ENCODE measurements at regions not wholly inside any gene's neighbourhood (a gene's known extent, or its start where the extent isn't known, plus 50 kb on each side); places are given as distances from the start of the nearest gene placed in this dataset.
"Not testable (repeated sequence)": the region's sequence is repeated elsewhere in the genome, so short reads cannot be mapped to it uniquely, and the experiment has no call there.

DNA sequence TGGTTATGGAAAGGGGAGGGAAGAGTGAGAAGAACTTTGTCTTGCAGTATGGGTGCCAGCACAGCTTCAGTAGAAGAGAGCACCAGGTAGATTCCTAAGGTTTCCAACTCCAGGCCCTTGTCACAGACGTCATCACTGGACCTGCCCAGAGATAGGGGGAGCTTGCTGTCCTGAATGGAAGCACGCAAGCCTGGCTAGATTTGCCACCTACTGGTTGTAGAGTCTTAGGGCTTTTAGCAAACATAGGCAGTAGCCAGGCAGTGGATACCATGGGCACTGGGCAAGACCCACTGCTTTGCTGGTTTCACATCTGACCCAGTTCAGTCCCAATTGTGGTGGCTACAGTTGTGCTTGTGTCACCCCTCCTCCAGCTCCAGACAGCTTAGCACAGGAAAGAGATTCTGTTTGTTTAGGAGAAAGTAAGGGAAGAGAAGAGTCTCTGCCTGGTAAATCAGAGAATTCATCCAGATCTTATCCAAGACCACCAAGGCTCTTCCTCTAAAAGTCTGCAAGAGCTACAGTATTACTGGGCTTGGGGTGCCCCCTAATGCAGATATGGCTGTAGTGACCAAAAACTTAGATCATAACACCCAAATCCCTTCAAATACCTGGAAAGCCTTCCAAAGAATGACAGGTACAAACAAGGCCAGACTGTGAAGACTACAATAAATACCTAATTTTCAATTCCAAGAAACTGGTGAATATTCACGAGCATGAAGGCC lies 158.9 kb downstream of the HINT1 start:
- no peak for DNase-seq (ENCODE audit: low read depth in 2 of 2)

DNA sequence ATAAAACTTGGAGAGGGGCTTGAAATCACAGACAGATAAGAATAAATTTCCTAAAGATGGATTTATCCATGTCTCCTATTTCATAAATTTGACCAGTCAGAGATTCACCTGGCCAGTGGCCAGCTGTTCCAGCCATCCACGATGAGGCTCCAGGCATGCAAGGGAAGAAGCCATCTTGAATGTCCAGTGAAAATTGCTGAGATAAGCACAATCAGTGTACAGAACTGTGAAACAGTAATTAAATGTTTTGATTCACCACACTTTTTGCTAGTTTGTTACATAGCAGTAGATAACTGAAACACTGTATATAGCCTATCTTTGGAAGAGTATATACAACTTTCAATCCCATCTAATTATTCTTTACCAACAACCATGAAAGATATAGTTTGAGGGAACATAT lies 163.5 kb downstream of the HINT1 start:
- no peak for DNase-seq (ENCODE audit: low read depth in 2 of 2)

DNA sequence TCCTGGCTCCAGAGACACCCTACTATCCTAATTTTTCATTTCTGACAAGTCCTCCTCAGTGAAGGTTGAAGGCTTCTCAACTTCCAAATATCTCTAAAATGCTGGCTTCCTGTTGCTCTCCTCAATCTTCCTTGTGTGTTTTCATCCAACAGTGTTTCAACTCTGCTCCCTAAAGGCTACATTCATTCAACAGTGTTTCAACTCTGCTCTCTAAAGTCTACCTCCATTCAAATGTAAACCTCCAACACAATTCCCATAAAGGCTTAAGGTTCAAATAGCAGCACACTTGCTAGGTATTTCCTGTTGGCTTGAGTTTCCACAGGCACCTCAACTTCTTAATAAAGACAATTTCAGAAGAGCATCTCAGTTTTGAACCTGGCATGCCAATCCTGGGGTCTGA lies 164.8 kb downstream of the HINT1 start:
- no peak for DNase-seq (ENCODE audit: low read depth in 2 of 2)

DNA sequence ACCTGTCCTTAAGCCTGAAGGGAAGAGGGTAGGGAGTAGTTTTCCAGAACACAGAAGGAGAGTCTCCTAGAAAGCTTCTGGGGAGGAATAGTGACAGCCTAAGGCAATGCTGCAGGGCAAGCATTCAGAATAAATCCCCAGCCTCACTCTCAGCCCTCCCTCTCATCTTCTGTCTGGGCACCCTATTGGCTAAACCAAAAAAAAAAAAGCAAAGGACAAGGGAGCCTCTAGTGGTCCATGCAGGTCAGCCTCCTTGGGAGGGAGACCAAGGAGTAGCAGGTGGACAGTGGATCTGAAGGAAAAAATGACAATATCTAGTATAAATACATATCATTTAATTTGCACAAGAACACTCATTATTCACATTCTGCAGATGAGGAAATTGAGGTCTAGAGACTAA lies 168.3 kb downstream of the HINT1 start:
- DNase-seq (ENCODE audit: low read depth in 2 of 2), result not testable (repeated sequence)

DNA sequence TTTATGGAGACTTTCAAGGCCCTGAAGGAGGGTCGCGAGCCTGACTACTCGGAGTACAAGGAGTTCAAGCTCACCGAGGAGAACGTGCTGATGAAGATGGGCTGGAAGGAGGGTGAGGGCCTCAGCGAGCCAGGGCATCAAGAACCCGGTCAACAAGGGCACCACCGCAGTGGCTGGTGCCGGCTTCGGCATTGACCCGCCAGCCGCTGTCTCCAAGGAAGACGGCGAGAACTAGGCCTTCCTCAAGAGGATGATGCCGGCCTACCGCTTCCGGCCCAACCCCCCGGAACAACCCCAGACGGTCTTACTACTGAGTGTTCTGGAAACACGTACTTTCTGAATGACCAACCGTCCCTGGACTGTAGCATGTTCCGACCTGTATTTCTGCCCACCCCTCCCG lies 169.2 kb downstream of the HINT1 start:
- no peak for DNase-seq (ENCODE audit: low read depth in 2 of 2)

DNA sequence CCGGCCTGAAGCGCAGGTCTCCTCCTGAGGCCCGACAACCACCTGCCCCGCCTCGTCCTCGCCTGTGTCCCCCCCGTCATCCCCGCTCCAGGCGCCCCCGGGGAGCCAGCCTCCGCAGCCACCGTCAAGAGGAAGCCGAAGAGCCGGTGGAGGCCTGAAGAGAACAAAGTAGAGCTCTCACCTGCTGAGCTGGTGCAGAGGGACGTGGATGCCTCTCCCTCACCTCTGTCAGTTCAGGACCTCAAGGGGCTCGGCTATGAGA lies 169.9 kb downstream of the HINT1 start:
- no peak for DNase-seq (ENCODE audit: low read depth in 2 of 2)

DNA sequence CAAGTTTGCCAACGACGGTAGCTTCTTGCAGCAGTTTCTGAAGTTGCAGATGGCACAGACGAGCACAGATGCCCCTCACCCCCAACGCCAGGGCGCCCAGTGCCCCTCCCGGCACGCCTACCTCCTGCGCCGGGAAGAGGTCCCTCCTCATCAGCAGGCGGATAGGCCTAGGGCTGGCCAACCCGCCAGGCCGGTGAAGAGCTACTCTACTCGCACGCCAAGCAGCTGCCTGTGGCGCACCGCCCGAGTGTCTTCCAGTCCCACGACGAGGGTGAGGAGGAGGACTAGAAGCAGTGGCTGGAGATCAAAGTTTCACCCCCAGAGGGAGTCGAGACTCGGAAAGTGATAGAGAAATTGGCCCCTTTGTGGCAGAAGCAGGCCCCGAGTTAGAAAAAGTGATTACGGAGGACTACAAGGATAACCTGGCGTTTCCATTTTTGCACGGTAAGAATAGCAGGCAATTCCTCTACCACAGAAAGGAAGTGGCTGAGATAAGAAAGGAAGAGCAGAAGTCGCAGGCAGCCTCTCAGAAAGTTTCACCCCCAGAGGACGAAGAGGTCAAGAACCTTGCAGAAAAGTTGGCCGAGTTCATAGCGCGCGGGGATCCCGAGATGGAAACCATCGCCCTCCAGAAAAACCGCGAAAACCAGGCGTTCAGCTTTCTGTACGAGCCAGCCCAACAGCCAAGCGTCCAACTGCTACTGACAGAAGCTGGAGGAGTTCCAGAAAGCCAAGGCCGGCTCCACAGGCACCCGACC lies 170.4 kb downstream of the HINT1 start:
- no peak for DNase-seq (ENCODE audit: low read depth in 2 of 2)

DNA sequence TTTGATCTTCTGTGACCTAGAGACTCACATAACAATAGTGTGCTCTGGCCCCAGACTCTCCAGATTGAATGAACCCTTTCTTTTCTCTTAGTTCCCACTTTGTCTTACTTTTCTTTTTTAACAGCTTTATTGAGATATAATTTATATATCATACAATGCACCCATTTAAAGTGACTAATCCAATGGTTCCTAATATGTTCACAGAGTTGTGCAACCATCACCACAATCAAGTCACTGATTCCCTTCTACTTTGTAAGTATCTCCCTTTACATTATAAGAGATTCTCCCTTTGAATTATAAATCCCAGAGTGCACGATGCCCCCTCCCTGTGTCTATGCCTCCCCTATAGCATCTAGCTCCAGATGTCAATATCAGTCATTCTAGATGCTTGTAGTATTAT lies 172.4 kb downstream of the HINT1 start:
- no peak for DNase-seq (ENCODE audit: low read depth in 2 of 2)

DNA sequence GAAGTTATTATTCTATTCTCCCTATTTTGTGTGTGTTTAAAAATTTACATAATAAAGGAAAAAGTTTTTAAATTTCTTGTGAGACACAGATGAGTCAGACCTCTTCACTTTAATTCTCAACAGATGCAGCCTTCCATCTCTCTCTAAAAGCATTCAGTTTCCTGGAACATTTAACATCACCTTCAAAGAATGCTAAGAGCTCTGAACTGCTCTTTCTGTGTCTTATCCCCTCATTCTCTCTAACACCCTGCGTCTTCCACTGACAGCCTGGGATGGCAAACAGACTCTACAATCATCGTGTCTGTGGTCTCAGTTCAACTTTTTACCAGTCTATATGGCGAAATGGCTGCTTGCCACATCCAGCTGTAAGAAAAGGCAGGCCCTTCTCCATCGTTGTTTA lies 173.0 kb downstream of the HINT1 start:
- DNase-seq (ENCODE audit: low read depth in 2 of 2), result no peak

DNA sequence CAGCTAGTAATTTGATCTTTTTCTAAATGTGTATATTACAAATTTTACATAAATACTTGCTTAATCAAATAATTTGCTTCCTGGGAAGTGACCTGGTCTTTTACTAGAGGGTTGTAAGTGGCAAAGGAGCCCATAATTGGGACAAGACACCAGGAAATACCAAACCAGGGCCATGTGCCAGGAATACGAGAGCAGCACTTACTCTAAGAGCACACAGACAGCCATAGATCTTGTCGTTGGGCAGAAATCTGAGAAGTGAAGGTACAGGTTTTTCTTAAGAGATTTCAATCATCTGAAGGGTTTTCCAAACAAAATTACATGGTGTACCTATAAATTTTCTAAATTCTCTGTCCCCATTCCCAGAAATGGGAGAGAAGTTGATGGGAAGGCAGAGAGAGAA lies 179.3 kb downstream of the HINT1 start:
- no peak for DNase-seq (ENCODE audit: low read depth in 2 of 2)

DNA sequence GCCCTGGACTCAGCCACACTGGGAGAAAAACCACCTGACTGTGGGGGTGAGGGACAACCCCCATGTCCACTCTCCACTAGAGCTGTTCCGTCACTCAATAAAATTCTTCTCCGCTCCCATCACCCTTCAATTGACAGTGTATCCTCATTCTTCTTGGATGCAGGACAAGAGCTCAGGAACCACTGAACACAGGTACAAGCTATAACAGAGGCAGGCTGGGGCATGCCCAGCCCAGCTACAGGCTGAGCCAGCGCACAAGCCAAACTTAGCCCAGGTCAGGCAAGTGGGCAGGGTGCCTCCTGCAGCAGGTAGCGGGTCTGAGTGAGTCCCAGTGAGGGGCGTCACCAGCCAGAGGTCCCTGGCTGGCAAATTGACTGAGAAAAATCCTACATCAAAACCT lies 183.4 kb downstream of the HINT1 start:
- no peak for DNase-seq (ENCODE audit: low read depth in 2 of 2)

DNA sequence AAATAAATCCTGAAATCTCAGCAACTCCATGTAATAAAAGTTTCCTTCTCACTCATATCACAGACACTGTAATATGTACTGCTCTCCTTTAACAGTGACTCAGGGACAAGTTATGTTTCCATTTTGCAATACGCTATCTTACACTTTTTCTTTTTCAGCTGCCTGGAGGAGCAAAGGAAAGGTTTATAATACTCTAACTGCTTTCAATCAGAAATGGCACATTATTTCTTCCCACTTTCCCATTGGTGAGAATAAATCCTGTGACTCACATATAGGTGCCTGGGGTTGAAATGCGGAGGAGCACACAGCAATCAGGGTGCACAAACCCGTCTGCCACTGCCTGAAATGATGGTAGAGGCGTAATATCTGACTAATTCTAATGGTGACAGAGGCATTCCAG lies 186.6 kb downstream of the HINT1 start:
- DNase-seq (ENCODE audit: low read depth in 2 of 2), result no peak

DNA sequence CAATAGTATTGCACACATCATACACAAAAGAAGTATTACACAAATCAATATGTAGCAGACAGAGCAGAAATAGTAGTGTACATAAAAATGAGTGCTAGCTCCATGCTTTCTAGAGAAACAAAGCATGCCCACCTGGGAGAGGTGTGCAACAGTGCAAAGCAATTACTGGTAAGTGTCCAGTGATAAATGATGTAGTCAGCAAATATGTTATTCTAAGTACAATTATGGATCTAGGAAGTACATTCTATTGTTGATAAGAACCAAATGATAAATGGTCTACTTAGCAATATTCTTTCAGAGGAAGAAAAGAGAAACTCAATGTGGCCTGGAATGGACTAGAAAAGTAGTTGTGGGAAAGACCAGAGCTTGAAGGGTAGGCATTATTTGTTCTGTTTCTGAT lies 188.6 kb downstream of the HINT1 start:
- DNase-seq (ENCODE audit: low read depth in 2 of 2), result no peak

DNA sequence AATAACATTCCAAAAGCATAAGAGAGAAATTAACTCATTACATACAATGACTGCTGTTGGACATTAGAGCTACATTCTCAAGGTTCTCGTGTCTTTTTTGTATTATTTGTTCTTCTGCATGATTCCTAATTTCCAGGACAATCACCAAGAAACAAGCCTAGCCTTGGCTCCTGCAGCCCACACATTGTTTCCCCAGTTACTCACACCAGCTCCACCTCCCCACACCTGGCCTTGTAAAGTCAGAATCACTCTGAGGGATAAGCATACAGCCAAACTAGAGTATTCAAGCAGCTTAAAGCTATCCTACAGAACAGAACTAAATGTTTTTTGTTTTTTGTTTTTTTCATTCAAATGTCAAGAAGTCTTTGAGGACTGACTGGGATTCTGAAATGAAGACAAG lies 189.2 kb downstream of the HINT1 start:
- no peak for DNase-seq (ENCODE audit: low read depth in 2 of 2)

DNA sequence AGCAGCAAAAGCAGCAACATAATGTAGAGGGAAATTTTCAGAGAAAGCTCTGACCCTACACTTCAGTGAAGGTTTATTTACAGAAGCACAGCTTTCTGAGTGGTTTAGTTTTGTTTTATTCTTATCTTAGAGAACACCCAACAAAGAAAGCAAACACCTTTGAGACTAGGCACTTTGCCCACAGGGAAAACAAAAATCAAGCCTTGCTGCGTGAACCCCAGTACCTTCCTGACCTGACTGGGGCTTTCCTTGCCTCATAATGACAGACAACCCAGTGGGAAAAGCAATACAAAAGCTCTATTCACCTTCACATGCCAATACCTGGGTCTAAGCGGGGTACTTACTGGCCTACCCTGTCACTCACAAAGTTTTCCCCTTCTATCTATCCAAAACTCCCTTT lies 189.8 kb downstream of the HINT1 start:
- no peak for DNase-seq (ENCODE audit: low read depth in 2 of 2)

DNA sequence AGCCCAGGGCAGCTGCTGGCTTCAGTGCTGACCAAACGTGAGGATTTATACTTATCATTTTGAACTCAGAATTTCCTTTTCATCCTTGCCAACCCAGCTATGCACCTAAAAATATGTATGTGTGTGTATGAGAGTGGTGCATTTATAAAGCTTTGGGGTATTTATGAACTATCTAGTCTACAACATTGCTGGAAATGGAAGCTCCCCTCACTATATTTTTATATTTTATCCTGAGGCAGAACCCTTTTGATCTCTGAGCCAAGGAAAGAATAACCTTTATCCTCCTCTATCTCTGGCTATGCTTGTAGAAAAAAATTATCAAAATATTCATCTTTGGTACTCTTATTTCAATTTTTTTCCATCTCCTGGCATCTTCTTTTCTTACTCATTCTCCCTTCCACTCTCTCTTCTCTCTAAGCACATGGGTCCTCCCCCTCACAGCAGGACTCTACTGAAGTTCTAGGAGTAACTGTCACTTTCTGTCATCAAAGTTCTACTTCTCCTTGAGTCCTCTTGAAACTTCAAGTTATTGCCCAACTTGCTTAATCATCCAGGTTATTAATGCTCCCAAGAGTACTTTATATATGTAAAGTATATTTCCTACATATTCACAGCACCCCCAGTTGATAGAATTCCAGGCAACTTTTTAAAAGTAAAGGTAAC lies 190.9 kb downstream of the HINT1 start:
- DNase-seq (ENCODE audit: low read depth in 2 of 2), result no peak

DNA sequence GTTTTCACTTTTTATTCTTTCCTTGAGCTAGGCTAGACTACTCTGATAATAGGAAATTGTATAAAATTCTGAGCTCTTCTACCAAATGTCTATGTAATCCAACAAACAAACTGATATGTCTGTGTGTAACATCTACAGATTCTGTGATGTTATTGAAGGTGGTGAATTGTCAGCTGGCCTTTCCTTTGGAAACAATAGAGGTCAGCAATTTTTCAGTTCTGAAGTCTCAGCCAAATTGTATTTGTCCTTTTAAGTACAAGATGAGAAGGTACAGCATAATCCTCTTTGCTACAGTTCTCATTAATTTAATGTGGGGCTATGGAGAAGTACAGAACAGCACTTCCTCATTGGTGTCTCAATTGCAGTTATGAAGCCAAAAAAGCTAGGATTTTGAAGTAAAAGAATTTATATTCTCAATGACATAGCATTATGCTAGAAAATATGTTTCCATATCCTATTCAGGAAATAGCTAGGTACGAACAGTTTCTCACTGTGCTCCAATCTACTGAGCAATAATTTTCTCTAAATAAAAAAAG lies 198.0 kb downstream of the HINT1 start:
- no peak for DNase-seq (ENCODE audit: low read depth in 2 of 2)

DNA sequence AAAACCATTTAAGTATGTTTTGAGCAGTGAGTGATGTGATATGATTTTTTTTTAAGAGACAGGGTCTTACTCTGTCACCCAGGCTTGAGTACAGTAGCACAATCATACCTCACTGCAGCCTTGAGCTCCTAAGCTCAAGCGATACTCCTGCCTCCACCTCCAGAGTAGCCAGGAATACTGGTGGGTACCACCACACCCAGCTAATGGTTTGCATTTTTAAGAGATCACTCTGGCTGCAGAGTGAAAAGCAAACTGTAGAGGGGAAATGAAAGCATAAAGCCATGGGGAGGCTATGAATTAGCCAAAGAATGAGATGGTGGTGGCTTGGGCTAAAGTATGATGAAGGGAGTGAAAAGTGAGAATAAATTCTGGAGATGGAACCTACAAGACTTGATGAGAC lies 199.1 kb downstream of the HINT1 start:
- DNase-seq (ENCODE audit: low read depth in 2 of 2), result no peak

DNA sequence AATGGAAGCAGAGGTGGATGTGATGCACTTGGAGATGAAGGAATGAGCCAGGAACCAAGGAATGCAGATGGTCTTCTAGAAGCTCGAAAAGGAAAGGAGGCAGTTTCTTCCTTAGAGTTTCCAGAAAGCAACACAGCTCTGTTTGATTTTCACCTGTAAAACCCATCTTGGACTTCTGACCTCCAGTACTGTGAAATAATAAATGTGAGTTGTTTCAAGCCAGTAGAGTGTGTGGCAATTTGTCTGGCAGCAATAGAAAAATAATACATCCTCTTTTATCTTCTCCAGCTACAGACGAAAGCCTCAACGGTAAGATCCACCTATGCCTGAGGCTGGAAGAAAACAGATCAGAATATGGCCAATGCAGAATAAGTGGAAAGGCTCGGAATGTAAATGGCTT lies 199.7 kb downstream of the HINT1 start:
- no peak for DNase-seq (ENCODE audit: low read depth in 2 of 2)

DNA sequence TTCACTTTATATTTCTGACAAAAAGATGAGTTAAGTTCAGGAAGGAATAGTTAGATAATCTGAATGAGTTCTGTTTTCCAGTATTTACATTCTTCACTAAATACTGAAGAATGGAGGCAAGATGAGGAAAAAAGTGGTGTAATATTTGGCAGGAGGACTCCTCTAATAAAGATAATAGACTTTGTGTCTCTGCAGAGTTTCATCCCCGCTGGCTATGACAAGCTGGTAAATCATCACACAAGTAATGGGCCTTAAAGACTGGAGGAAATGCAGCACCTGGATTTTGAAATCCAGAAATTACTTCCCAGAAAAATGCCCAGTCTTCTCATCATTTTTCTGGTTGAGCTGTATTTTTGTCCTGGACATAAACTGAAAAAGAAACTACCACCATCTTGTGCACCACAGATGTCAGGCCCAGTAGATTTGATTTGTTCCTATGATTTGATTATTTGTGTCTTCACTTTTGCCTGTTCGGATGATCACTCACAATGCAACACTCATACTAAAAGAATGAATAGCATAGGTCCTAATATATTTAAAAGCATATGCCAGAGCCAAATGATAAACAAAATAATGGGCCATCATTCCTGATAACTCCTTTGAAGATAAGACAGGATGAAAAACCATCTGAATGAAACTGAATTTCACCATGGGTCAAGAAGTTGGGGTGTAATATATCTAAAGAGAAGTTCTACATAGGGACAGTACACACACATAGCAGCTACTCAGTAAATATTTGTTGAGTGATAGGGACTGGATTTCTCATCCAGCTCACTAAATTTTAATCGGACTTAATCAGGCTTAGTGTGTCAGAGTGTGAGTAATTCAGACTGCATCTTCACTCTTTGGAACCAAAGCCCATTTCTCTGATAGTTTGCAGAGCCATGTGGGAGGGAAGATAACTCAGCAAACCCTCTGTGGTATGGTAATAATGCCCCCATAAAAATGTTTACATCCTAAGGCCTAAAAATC lies 200.5 kb downstream of the HINT1 start:
- DNase-seq (ENCODE audit: low read depth in 2 of 2), result no peak

DNA sequence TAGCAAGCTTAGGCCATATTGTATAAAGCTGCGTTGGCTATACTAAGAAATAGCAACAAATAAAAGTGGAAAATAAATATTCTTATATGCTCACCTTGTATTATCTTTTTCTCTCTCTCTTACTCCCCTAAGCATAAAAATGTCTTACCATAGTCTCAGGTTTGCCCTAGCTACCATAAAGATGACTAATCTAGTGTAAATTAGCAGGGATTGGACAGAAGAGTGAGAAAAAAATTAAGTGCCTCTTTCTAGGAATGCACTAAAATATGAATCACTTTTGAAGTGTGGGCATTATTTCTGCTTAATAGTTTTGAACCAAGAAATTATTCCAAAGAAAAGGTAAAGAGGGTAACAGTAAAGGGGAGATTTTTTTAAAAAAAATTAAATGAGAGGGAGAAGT lies 201.3 kb downstream of the HINT1 start:
- no peak for DNase-seq (ENCODE audit: low read depth in 2 of 2)

DNA sequence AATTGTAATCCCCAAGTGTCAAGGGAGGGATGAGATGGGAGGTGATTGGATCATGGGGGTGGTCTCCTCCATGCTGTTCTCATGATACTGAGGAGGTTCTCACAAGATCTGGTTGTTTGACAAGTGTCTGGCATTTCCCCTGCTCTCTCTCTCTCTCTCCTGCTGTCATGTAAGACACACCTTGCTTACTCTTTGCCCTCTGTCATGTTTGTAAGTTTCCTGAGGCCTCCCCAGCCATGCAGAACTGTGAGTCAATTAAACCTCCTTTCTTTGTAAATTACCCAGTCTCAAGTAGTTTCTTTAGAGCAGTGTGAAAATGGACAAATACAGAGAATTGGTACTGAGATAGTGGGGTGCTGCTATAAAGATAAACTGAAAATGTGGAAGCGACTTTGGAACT lies 207.9 kb downstream of the HINT1 start:
- DNase-seq (ENCODE audit: low read depth in 2 of 2), result no peak
